ENCODE measurements at regions not wholly inside any gene's neighbourhood (a gene's known extent, or its start where the extent isn't known, plus 50 kb on each side); places are given as distances from the start of the nearest gene placed in this dataset.
"Not testable (repeated sequence)": the region's sequence is repeated elsewhere in the genome, so short reads cannot be mapped to it uniquely, and the experiment has no call there.

GRCh38 chr10:21347043-21347784, 178.3 kb downstream of the SKIDA1 start:
- no TSS peak for BruUV-seq (replicated peaks)
- POLR2A ChIA-PET: no interaction called here
- in situ Hi-C loops (cut with HindIII; ENCODE audit: low pct_unique_long_range_greater_than_20kb, low sequenced_read_pairs) (no loop called here), intact Hi-C loops (cut with micrococcal nuclease; ENCODE audit: unreplicated experiment) (no loop called here)
- CTCF ChIA-PET: no interaction called here
- Histone ChIP-seq H3K27me3 (ENCODE audit: control insufficient read depth, insufficient read depth, low read length) (no peaks in the 10 kb centered on the region), H3K4me1 (ENCODE audit: control insufficient read depth, insufficient read depth, low read length) (peaks cover 43% of the 10 kb centered on the region), H3K27ac (ENCODE audit: low read length) (peak overlapping the region; percentile 94), H3K9me3 (ENCODE audit: control insufficient read depth, insufficient read depth, low read depth, low read length) (no peaks in the 10 kb centered on the region), H3K36me3 (ENCODE audit: control insufficient read depth, insufficient read depth, low read length) (no peaks in the 10 kb centered on the region), H3K4me3 (ENCODE audit: low read depth in 2 of 2, low read length in 2 of 2) (no peak overlapping the region)
- TF ChIP-seq TCF7L2 (IDR thresholded peaks at IDR 0.05; ENCODE audit: low read depth, low read length) (no peak), CTCF (IDR thresholded peaks at IDR 0.05) (no peak), POLR2AphosphoS5 (IDR thresholded peaks at IDR 0.05; ENCODE audit: low read depth, low read length) (no peak), SIN3A (IDR thresholded peaks at IDR 0.05; ENCODE audit: borderline replicate concordance, insufficient read depth, low read depth, low read length) (no peak)
- TF ChIP-seq, protein P1, sequence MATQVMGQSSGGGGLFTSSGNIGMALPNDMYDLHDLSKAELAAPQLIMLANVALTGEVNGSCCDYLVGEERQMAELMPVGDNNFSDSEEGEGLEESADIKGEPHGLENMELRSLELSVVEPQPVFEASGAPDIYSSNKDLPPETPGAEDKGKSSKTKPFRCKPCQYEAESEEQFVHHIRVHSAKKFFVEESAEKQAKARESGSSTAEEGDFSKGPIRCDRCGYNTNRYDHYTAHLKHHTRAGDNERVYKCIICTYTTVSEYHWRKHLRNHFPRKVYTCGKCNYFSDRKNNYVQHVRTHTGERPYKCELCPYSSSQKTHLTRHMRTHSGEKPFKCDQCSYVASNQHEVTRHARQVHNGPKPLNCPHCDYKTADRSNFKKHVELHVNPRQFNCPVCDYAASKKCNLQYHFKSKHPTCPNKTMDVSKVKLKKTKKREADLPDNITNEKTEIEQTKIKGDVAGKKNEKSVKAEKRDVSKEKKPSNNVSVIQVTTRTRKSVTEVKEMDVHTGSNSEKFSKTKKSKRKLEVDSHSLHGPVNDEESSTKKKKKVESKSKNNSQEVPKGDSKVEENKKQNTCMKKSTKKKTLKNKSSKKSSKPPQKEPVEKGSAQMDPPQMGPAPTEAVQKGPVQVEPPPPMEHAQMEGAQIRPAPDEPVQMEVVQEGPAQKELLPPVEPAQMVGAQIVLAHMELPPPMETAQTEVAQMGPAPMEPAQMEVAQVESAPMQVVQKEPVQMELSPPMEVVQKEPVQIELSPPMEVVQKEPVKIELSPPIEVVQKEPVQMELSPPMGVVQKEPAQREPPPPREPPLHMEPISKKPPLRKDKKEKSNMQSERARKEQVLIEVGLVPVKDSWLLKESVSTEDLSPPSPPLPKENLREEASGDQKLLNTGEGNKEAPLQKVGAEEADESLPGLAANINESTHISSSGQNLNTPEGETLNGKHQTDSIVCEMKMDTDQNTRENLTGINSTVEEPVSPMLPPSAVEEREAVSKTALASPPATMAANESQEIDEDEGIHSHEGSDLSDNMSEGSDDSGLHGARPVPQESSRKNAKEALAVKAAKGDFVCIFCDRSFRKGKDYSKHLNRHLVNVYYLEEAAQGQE (IDR thresholded peaks at IDR 0.05; ENCODE audit: insufficient read depth in 1 of 2, low read depth in 2 of 2, low read length in 1 of 2): no peak
- no peak for ATAC-seq
- no peak for DNase-seq (ENCODE audit: low read depth, low spot score)

GRCh38 chr10:21343087-21343486, 182.4 kb downstream of the SKIDA1 start:
- no TSS peak for BruUV-seq (replicated peaks)
- ChIA-PET POLR2A (interaction anchor here (0.5 kb wide), 1 partner anchor 128 kb away, joined by 3 read pairs; no protein-coding TSS in a partner anchor), CTCF (interaction anchor here (0.5 kb wide), 1 partner anchor 73 kb away, joined by 6 read pairs; no protein-coding TSS in a partner anchor)
- TF ChIP-seq SIN3A (IDR thresholded peaks at IDR 0.05; ENCODE audit: borderline replicate concordance, insufficient read depth, low read depth, low read length) (no peak), TCF7L2 (IDR thresholded peaks at IDR 0.05; ENCODE audit: low read depth, low read length) (no peak), POLR2AphosphoS5 (IDR thresholded peaks at IDR 0.05; ENCODE audit: low read depth, low read length) (no peak)
- ATAC-seq (no peak), DNase-seq (ENCODE audit: low read depth, low spot score) (no peak)
- Histone ChIP-seq H3K27me3 (ENCODE audit: control insufficient read depth, insufficient read depth, low read length) (no peaks in the 10 kb centered on the region), H3K4me3 (ENCODE audit: low read depth in 2 of 2, low read length in 2 of 2) (no peak overlapping the region), H3K4me1 (ENCODE audit: control insufficient read depth, insufficient read depth, low read length) (peaks cover 29% of the 10 kb centered on the region), H3K27ac (ENCODE audit: low read length) (peak overlapping the region; percentile 94), H3K36me3 (ENCODE audit: control insufficient read depth, insufficient read depth, low read length) (no peaks in the 10 kb centered on the region), H3K9me3 (ENCODE audit: control insufficient read depth, insufficient read depth, low read depth, low read length) (no peaks in the 10 kb centered on the region)
- in situ Hi-C loops (cut with HindIII; ENCODE audit: low pct_unique_long_range_greater_than_20kb, low sequenced_read_pairs): no loop called here
- intact Hi-C loops (cut with micrococcal nuclease; ENCODE audit: unreplicated experiment): no loop called here

- peak overlapping the region; percentile 94 for H3K27ac ChIP-seq (ENCODE audit: low read length)
- H3K9me3 ChIP-seq (ENCODE audit: control insufficient read depth, insufficient read depth, low read depth, low read length); DNase-seq (ENCODE audit: low read depth, low spot score); H3K4me3 ChIP-seq (ENCODE audit: low read depth in 2 of 2, low read length in 2 of 2); H3K36me3 ChIP-seq (ENCODE audit: control insufficient read depth, insufficient read depth, low read length); intact Hi-C loops (cut with micrococcal nuclease; ENCODE audit: unreplicated experiment); in situ Hi-C loops (cut with HindIII; ENCODE audit: low pct_unique_long_range_greater_than_20kb, low sequenced_read_pairs); BruUV-seq (replicated peaks); CTCF ChIA-PET; H3K27me3 ChIP-seq (ENCODE audit: control insufficient read depth, insufficient read depth, low read length): not testable (repeated sequence)
- H3K4me1 ChIP-seq (ENCODE audit: control insufficient read depth, insufficient read depth, low read length): peaks cover 29% of the 10 kb centered on the region
- peak; percentile 75 for ATAC-seq
- POLR2A ChIA-PET: interaction anchor here (0.5 kb wide), 1 partner anchor 129 kb away, joined by 3 read pairs; no protein-coding TSS in a partner anchor
Measured at GRCh38 chr10:21342499-21342898, 183.0 kb downstream of the SKIDA1 start.
